ENCODE measurements at regions not wholly inside any gene's neighbourhood (a gene's known extent, or its start where the extent isn't known, plus 50 kb on each side); places are given as distances from the start of the nearest gene placed in this dataset.
"Not testable (repeated sequence)": the region's sequence is repeated elsewhere in the genome, so short reads cannot be mapped to it uniquely, and the experiment has no call there.

DNA sequence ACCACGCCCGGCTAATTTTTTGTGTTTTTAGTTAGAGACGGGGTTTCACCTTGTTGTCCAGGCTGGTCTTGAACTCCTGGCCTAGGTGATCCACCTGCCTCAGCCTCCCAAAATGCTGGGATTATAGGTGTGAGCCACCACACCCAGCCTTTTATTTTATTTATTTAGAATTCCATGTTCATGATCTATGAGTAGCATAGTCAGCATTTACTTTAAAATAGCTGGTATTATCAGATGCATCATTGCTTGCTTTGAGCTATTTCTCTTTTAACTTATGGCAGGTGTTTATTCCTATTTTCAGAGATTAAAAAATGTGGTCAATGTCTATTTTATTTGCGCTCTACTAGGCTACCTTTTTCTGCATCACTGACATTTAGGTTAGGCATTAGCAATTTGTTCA is 152.0 kb downstream of the UTRN start:
- no peak for DNase-seq

DNA sequence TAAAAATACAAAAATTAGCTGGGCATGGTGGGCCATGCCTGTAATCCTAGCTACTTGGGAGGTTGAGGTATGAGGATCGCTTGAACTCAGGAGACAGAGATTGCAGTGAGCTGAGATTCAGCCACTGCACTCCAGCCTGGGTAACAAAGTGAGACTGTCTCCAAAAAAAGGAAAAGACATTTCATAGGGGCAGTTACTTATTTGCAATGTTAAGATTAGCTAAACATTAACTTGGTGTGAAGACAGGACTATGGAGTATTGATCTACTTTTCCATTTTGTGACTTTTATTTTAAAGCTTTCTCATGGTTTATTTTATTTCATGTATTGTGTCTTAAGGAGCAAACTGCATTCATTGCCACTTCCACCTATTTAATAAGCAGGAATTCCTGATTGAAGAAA is 153.0 kb downstream of the UTRN start:
- no peak for DNase-seq

DNA sequence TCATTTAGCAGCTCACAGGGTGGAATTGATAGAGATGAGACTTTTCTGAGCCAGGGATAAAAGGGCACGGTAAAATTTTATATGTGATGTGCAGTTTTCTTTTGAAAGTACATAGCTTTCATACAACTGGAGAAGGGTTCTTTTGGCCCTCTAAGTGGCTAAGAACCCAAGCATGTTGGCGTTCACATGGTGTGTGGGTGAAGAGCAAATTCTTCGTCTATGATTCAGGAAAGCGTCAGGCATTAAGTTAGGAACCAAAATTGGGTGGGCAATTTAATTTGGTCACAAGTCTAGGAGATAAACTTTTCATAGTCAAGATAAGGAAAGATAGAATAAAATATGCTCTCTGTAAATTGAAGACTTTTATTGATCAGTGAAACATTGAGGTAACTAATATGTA is 153.9 kb downstream of the UTRN start:
- DNase-seq = no peak

DNA sequence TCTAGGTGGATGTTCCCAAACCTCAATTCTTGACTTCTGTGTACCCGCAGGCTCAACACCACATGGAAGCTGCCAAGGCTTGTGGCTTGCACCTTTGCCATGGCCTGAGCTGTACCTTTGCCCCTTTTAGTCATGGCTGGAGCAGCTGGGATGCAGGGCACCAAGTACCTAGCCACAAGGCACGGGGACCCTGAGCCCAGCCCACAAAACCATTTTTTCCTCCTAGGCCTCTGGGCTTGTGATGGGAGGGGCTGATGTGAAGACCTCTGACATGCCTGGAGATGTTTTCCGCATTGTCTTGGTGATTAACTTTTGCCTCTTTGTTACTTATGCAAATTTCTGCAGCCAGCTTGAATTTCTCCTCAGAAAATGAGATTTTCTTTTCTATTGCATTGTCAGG is 156.7 kb downstream of the UTRN start:
- DNase-seq = not testable (repeated sequence)

DNA sequence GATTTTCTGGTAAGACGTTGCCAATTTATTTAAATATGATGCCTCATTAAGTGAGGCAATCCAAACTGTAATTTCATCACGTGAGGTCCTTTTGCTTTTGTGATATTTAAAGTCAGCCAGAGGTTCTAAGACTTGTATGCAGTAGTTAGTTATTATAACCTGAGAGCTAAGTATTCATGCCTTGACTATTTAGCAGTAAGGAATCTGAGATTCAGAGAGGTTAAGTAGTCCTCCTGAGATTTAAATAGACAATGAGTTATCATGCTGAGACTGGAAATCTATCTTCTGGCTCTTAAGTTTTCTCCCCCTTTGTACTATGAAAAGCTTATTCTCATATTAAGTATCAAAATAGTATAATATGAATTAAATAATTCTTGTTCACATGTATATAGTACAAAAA is 158.0 kb downstream of the UTRN start:
- DNase-seq = no peak

DNA sequence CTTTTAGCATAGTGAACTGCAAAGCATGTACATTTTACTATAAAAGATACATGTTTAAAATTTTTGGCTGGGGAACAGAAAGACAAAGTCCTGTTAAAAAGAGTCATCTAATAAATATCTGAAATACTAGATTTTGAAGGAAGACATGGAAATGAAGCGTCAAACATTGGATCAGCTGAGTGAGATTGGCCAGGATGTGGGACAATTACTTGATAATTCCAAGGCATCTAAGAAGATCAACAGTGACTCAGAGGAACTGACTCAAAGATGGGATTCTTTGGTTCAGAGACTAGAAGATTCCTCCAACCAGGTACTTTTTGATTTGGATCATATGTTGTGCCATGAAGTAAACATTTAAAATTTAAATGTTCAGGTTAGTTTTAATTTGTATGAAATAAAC is 162.3 kb downstream of the UTRN start:
- DNase-seq = no peak

DNA sequence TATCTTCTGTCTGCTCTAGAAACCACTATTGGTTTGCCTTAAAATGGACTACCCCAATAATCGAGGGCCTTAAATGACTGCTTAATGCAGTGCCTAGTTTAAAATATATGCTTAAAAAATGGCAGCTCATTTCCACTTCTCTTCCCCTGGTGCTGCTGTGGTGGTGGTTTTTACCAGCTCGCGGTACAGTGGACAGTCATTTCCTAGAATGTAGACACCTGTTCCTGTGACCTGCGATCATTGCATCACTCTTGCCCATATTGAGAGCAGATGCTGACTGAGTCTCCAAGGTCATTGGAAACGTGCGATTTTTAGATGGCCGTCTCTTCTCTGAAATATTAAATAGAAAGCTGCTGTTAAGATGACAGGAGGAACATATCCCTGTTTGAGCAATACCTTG is 164.1 kb downstream of the UTRN start:
- no peak for DNase-seq

DNA sequence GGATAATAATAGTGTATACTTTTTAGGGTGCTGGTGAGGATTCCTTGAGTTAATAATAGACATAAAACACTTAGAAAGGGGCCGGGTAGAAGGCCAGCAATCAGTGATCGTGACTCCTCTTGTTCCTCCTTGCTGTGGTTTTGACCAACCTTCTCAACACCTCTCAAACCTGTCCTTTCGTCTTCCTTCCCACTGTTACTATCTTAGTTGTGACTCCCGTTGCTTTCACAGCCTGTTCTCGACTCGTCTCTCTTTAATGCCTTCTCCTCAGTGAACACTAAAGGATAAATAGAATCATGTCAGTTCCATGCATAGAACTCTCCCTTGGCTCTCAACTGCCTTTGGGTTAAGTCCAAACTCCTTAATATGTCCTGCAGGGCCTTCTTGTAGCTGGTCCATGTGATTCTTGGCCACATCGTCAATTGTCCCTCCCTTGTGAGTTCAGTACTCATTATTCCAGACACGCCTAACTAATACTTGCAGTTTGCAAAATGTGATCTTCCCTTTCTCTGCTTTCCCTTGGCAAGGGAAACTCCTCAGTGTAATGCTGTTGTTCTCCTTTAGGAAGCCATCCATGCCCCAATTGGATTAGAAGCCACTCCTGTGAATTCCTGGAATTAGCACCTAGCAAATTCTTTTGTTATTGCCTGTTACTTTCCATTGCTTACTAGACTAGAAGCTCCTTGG is 164.9 kb downstream of the UTRN start:
- DNase-seq = no peak

DNA sequence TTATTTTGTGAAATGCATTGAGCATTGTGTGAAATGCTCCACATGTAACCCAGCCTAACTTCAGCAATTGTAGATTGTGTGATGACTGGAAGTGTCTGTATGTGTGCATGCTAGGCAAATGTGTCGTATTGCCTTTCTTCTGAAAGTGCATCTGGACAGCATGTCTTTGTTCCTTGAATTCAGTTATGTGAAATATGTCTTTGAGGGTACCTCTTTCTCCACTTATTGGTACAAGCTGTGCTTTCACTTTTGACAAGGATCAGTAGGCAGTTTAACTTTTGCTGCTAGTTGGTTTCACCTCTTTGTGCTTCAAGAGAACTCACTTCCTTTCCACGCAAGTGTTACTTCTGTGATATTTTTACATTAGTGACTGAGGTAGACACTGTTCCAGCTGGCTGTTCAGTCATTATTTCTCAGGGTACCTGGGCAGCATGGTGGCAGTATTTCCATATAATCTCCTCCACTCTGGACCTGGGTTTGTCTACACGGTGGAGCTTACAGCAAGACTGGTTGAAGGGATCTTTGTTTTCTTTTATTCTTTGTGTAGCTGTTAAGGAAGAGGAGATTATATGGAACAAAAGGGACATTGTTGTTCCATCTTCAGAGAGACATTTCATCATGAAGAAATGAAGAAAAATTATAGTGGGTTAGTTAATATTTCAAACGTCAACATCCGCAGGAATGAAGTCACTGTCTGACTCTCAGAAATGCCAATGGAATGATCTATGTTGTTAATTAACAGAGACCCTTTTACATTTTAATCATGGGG is 175.4 kb downstream of the UTRN start:
- no peak for DNase-seq

DNA sequence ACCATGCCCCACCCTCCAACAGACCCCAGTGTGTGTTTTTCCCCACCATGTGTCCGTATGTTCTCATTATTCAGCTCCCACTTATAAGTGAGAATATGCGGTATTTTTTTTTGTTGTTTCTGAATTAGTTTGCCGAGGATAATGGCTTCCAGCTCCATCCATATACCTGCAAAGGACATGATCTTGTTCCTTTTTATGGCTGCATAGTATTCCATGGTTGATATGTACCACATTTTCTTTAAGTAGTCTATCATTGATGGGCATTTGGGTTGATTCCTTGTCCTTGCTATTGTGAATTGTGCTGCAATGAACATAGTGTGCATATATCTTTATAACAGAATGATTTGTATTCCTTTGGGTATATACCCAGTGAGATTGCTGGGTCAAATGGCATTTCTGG is 176.9 kb downstream of the UTRN start:
- DNase-seq = no peak

DNA sequence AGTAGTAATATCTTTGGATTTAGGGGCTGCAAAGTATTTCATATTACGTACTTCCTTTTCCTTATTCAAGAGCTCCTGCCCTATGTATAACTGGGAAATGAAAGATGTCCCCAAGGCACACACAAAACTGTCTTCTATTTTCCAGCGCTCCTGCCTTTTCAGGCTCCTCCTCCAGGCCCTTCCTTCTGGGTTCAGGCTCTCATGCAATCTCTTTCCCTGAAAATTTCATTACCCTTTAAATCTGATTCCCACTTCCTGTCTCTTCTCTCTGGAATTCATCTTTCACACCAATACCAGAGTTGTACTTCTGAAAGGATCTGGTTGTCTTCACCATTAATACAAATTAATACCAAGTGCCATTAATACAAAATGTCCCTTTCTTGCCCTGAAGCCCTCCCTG is 181.6 kb downstream of the UTRN start:
- DNase-seq = no peak

DNA sequence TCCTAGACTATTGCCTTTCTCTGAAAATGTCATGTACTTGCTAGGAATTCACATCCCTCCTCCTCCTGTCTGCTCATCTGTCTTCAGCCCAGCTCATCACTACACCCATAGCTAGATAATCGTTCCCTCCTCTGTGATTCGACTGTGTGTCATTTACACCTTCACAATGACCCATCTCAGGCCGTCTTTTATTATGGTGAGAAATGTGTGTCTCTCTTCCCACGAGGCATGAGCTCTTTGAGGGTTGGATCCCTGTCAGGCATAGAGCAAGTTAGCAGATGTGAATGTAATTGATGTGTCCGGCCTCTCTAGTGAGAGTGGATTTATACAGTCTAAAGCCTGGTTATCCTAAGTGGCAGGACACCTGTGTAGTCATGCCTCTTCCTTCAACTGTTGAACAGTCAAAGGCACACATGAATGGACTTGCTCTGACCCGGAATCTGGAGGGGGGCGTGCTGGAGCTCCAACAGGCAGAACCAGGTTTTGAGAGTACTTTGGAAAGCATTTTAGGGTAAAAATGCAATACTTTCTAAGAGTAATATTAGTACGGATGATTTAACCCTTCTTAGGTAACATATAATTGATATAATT is 182.1 kb downstream of the UTRN start:
- DNase-seq = no peak

DNA sequence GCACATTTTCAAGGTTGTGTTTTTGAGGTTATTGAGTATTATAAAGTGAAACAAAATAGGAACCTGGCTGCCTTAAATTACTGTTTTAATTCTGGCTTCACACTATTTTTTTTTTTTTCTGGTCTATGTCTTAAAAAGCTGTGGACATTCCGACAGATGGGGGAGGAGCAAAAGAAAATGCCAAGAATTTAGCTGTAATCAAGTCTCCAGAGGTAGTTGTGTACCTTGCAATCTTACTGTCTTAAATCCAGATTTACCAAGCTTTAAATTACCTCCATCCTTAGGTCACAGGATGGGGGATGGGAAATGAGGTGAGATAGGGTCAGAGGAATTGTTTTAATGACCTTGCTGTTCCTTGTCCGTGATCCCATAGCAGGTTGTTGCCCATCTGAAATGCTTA is 182.8 kb downstream of the UTRN start:
- DNase-seq = no peak

DNA sequence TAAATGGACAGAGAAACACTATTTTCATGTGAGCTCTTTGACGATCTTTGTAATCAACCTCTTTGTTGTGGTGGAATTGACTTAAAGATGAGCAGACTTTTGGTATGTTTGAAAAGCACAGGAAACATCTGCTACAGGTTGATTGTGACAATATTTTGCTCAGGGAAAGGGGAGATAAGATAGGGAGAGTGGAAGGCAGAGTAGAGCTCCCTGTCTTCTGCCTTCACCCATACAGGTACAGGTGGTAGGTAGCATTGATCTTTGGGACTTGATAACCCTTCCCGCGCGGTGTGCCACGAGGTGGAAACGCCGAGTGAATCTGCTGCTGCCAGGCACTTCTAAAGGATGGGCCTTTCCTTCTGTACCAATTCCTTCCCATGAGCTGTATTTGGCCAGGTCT is 183.6 kb downstream of the UTRN start:
- no peak for DNase-seq

DNA sequence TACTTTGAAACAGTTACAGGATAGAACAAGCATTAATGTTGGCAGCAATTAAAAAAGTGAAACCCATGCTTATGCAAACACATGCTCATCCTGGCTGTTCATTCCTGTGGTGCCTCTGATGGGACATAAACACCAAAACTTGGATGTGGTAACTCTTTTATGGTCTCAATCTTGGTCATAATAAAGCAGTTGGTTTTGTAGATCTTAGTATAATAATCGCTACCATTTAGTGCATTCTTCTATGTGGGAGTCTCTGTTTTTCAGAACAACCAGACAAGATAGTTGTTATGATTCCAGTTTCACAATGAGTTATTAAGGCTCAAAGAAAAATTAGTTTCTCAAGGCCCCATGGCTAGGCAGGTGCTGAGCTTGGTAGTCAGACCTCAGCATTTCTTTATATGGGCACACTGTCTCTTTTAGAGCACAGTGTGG is 184.0 kb downstream of the UTRN start:
- DNase-seq = no peak

DNA sequence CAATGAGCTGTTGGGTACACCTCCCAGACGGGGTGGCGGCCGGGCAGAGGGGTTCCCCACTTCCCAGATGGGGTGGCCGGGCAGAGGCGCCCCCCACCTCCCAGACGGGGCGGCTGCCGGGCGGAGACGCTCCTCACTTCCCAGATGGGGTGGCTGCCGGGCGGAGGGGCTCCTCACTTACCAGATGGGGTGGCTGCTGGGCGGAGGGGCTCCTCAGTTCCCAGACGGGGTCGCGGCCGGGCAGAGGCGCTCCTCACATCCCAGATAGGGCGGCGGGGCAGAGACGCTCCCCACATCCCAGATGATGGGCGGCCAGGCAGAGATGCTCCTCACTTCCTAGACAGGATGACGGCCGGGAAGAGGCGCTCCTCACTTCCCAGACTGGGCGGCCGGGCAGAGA is 185.1 kb downstream of the UTRN start:
- DNase-seq = not testable (repeated sequence)

DNA sequence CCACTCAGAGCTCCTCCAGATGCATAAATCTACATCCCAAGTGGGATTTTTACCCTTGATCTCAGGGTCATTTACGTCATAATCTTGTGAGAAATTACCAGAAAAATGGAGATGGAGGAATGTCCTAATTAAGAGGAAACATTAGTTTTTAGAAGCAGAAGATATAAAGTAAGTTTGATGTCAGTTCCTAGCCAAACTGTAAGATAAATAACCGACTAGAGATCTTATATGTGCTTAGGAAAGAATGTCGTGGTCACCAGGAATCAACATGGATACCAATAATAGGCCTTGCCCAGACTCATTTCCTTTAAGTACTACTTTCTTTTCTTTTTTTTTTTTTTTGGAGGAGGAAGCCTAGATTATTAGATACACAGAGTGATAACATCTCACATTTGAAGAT is 186.9 kb downstream of the UTRN start:
- no peak for DNase-seq

DNA sequence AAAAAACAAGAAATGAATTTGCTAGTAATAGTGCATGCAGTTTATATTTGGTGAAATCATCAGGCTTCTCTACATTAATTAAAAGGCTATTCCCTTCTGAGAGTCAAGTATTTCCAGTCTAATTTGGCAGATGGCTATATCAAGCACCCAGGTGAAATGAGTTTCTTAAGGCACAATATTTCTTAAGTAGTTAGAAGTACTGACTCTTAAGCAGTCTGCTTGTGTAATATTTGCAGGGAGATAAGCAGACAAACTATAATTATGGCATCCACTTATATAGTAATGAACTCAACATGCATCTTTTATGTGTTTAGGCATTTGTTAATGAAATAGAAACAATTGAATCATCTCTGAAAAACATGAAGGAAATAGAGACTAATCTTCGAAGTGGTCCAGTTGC is 189.2 kb downstream of the UTRN start:
- no peak for DNase-seq

DNA sequence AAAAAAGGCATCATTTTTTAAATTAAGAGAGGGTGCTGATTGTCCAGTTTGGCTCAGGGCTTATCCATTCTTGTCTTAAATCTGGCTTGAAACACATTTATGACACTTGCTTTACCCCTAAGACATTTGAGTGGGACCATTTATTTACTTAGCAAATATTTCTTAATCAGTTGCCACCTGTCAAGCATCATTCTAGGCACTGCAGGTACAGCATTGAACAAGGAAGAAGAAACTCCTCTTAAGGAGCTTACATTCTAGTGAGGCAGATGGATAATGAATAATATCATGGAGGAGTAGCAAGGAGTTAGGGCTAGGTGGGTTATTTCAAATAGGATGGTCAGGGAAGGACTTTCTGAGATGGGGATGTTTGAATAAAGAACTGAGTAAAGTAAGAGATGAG is 189.8 kb downstream of the UTRN start:
- DNase-seq = no peak

DNA sequence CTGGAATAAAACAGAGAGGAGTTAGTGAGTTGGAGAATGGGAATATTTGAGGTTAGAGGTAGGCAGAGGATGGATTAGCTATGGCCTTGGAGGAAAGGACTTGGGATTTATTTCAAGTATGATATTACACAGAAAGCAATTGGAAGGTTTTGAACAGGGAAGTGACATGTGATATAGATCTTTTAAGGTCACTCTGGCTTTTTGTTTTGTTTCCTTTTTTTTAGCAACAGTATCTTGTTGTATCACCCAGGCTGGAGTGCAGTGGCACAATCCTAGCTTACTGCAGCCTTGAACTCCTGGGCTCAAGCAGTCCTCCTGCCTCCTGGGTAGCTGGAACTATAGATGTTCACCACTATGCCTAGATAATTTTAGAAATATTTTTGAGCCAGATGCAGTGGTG is 190.3 kb downstream of the UTRN start:
- peak; percentile 37 for DNase-seq

DNA sequence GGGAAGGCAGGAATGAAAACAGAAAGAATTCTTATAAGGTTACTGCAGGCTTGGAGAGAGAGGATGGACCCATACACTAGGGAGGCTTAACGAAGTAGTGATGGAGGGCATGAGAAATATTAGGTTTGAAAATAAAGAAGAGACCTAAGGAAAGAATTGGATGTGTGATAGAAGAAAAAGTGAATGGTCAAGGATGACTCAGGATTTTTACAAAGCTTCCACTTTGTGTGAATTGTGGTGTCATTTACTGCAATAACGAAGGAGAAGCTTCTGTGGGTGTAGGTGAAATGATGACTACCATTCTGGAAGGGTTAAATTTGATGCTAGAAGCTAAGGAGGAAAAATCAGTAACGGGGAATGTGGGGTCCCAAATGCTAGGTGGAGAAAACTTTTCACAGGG is 191.2 kb downstream of the UTRN start:
- DNase-seq = no peak

DNA sequence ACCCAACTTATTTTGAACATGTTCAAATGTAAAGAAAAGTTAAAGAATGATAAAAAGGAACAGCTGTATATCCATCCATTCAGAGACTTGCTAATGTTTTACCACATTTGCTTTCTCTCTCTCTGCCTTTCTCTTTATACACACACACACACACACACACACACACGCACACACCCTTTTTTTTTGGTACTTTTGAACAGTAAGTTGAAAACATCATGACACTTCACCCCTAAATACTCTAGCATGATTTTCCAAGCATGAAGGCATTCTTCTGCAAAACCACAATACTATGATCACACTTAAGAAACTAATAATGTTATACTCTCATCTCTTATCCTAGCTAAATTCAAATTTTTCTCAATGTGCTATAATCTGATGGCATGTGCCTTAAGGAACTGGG is 192.3 kb downstream of the UTRN start:
- DNase-seq = no peak

DNA sequence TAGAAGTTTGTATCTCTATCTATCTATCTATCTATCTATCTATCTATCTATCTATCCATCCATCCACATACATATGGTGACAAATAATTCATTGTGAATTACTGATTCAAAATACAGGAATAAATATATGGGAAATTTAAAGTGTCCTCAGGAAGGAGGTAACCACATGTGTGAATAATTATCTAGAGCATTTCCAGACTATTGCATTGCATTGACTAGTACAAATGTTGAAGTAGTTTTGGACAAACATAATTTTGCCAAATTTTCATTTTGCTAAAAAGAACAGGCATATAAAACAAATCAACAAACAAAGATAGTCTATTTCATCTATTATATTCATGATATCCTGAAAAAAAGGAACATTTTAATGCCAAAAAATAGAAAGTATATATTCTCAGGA is 192.7 kb downstream of the UTRN start:
- DNase-seq = no peak

DNA sequence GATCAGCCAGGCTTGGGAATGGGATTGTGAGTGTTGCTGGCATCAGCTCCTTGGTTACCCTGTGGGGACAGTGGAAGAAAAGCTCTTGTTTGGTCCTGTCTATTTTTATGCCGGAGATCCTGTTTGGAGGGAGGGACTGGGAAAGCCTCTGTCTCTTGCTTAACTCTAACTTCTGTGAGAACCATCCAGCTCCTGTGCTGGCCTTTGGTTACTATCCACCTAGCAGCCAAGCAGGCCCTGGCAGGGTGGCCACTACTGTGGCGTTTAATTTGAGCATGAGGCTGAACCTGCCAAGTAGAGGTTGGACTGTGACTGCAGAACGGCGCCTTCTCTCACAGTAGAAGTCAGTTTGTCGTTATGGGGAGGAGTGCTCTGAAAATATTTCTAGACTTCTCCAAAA is 193.3 kb downstream of the UTRN start:
- DNase-seq = no peak

DNA sequence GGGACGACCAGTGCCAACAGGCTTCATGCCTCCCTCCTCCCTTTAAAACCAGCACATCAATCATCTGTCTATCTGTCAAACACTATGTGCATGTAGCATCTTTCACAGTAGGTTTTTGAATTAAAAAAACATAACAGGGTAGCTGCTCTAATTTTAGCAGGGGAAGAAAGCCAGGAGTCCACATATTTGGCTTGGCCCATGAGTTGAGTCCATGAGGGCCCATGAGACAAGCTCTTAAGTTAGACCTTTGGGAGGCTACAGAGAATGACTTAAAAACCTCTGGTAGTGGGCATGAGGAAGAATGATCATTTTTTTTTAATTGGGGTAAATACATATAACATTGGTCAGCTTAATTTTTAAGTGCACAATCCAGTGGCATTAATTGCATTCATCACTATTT is 194.9 kb downstream of the UTRN start:
- DNase-seq = no peak
